Activated CD4-positive, alpha-beta T cell treated with anti-CD3 and anti-CD28 coated beads, Interleukin-10, Interleukin-2, amounts not matched to agents 100 ng/mL and 50 ng/mL, durations not matched to agents 16 hours and 8 hours (primary cell): ENCODE measurements at regions not wholly inside any gene's neighbourhood (a gene's known extent, or its start where the extent isn't known, plus 50 kb on each side); places are given as distances from the start of the nearest gene placed in this dataset.
"Not testable (repeated sequence)": the region's sequence is repeated elsewhere in the genome, so short reads cannot be mapped to it uniquely, and the experiment has no call there.

Experiments used
- DNase-seq: peaks from one replicate; pipeline ENCODE4 v3.0.0-alpha.2; 2020

GRCh38 chr9:115680231-115680630 lies 473.4 kb upstream of the PAPPA start:
- DNase-seq, result no peak

GRCh38 chr9:115681585-115681984 lies 472.0 kb upstream of the PAPPA start:
- no peak for DNase-seq

- no peak for DNase-seq
Measured at GRCh38 chr9:115686069-115686468, 467.5 kb upstream of the PAPPA start.

GRCh38 chr9:115687356-115687755 lies 466.2 kb upstream of the PAPPA start:
- no peak for DNase-seq

GRCh38 chr9:115689331-115689730 lies 464.3 kb upstream of the PAPPA start:
- no peak for DNase-seq

- no peak for DNase-seq
Measured at GRCh38 chr9:115690786-115691496, 462.6 kb upstream of the PAPPA start.

- DNase-seq, result no peak
Measured at GRCh38 chr9:115691693-115692092, 461.9 kb upstream of the PAPPA start.

- not testable (repeated sequence) for DNase-seq
Measured at GRCh38 chr9:115692868-115693267, 460.7 kb upstream of the PAPPA start.

GRCh38 chr9:115694014-115694413 lies 459.6 kb upstream of the PAPPA start:
- peak; percentile 1 for DNase-seq

- no peak for DNase-seq
Measured at GRCh38 chr9:115694991-115695390, 458.6 kb upstream of the PAPPA start.

GRCh38 chr9:115712981-115713380 lies 440.6 kb upstream of the PAPPA start:
- no peak for DNase-seq

- DNase-seq, result no peak
Measured at GRCh38 chr9:115715666-115716065, 437.9 kb upstream of the PAPPA start.

- DNase-seq, result no peak
Measured at GRCh38 chr9:115717298-115717697, 436.3 kb upstream of the PAPPA start.

GRCh38 chr9:115717711-115718173 lies 435.8 kb upstream of the PAPPA start:
- DNase-seq, result no peak

GRCh38 chr9:115730396-115730795 lies 423.2 kb upstream of the PAPPA start:
- DNase-seq, result no peak

GRCh38 chr9:115730845-115731244 lies 422.7 kb upstream of the PAPPA start:
- DNase-seq, result no peak

GRCh38 chr9:115733318-115734110 lies 420.1 kb upstream of the PAPPA start:
- no peak for DNase-seq

GRCh38 chr9:115739096-115739875 lies 414.3 kb upstream of the PAPPA start:
- DNase-seq, result no peak

GRCh38 chr9:115740986-115741385 lies 412.6 kb upstream of the PAPPA start:
- DNase-seq, result no peak

- DNase-seq, result no peak
Measured at GRCh38 chr9:115743709-115744605, 409.6 kb upstream of the PAPPA start.

- no peak for DNase-seq
Measured at GRCh38 chr9:115746496-115746895, 407.1 kb upstream of the PAPPA start.

GRCh38 chr9:115747731-115748130 lies 405.9 kb upstream of the PAPPA start:
- no peak for DNase-seq
